T-cell (primary cell): ENCODE measurements at regions not wholly inside any gene's neighbourhood (a gene's known extent, or its start where the extent isn't known, plus 50 kb on each side); places are given as distances from the start of the nearest gene placed in this dataset.

Source experiments
- ATAC-seq, 4 experiments: fragments of 200-7000 bp in 3 of 4; fragments of 150-1000 bp in 1 of 4; cut with Tn5 transposase; replicated peaks in 1 of 4; 1 replicate in 3 of 4; 2 replicates in 1 of 4; pipeline ENCODE4 v1.10.0; 2021; ENCODE audit warnings: moderate library complexity in 3 of 4, mild to moderate bottlenecking in 2 of 4, moderate number of reproducible peaks in 1 of 4
- CTCF ChIA-PET, 2 donors: fragments of 300-600 bp; sonication (Branson Sonifier 250); formaldehyde crosslinking; loops; one replicate each; lab custom pipeline; 2022; ENCODE audit warnings: antibody characterized with exemption in 2 of 2; lab: Charles Lee
- POLR2A ChIA-PET, 2 donors: fragments of 300-600 bp; sonication (Branson Sonifier 250); formaldehyde crosslinking; loops; one replicate each; lab custom pipeline; 2022; ENCODE audit warnings: antibody characterized with exemption in 2 of 2; lab: Charles Lee
- DNase-seq, 35 experiments: peaks; one replicate each; pipeline versions ENCODE4 v3.0.0 to v3.0.0-alpha.2; 2013 to 2023
- H3K27ac ChIP-seq: one replicate; pipeline ENCODE4 v1.5.1; 2013; ENCODE audit warnings: low read length
- H3K27me3 ChIP-seq, 2 experiments: replicated peaks in 1 of 2; 1 replicate in 1 of 2; 2 replicates in 1 of 2; pipeline versions ENCODE4 v1.6.1 to v1.7.0; 2013; ENCODE audit warnings: low read length in 1 of 2, mixed read lengths in 1 of 2; ENCODE audit not compliant: control insufficient read depth in 2 of 2, insufficient read depth in 2 of 2; ENCODE audit errors: extremely low read depth in 1 of 2
- H3K36me3 ChIP-seq, 2 donors: 1 replicate in 1 of 2; 2 replicates in 1 of 2; pipeline versions ENCODE4 v1.6.1 to v1.7.0; 2013; ENCODE audit warnings: low read length in 1 of 2; ENCODE audit not compliant: control insufficient read depth in 2 of 2, insufficient read depth in 1 of 2; ENCODE audit errors: extremely low read depth in 1 of 2
- H3K4me1 ChIP-seq, 2 experiments: 1 replicate in 1 of 2; 2 replicates in 1 of 2; pipeline versions ENCODE4 v1.6.1 to v1.7.0; 2013; ENCODE audit warnings: low read length in 2 of 2, mixed read lengths in 1 of 2; ENCODE audit not compliant: insufficient read depth in 2 of 2, control insufficient read depth in 1 of 2; ENCODE audit errors: extremely low read depth in 1 of 2
- H3K4me3 ChIP-seq, 2 donors: 1 replicate in 1 of 2; 2 replicates in 1 of 2; pipeline versions ENCODE4 v1.5.1 to v1.7.0; 2013; ENCODE audit warnings: mild to moderate bottlenecking in 2 of 2, low read length in 1 of 2, moderate library complexity in 1 of 2; ENCODE audit not compliant: control insufficient read depth in 1 of 2; ENCODE audit errors: extremely low read depth in 1 of 2
- H3K9me3 ChIP-seq: 2 replicates; pipeline ENCODE4 v1.7.0; 2013
- H3K27ac Mint-ChIP-seq, 2 donors: one replicate each; pipeline ENCODE4 v1.8.0; 2020 to 2021; ENCODE audit warnings: mild to moderate bottlenecking in 2 of 2, mixed read lengths in 2 of 2
- H3K27me3 Mint-ChIP-seq, 2 donors: one replicate each; pipeline ENCODE4 v1.8.0; 2021 to 2022; ENCODE audit warnings: mixed read lengths in 2 of 2
- H3K36me3 Mint-ChIP-seq: one replicate; pipeline ENCODE4 v1.8.0; 2021; ENCODE audit warnings: mixed read lengths
- H3K4me1 Mint-ChIP-seq, 3 donors: one replicate each; pipeline ENCODE4 v1.8.0; 2020 to 2022; ENCODE audit warnings: mixed read lengths in 3 of 3, mild to moderate bottlenecking in 1 of 3
- H3K4me3 Mint-ChIP-seq, 3 donors: one replicate each; pipeline ENCODE4 v1.8.0; 2020 to 2022; ENCODE audit warnings: mild to moderate bottlenecking in 3 of 3, mixed read lengths in 3 of 3, moderate library complexity in 3 of 3
- H3K9me3 Mint-ChIP-seq, 3 donors: one replicate each; pipeline ENCODE4 v1.8.0; 2020 to 2022; ENCODE audit warnings: mixed read lengths in 3 of 3
- WGBS: methylation state at CpG from one replicate; pipeline ENCODE4 v1.1.5; 2013; ENCODE audit warnings: missing lambda C conversion rate; ENCODE audit not compliant: insufficient coverage; 5-methylcytosine and 5-hydroxymethylcytosine counted together

- H3K36me3 Mint-ChIP-seq, result no peaks in the 10 kb centered on the region
- 90% methylated on average over 1 of the region's 3 CpGs for WGBS
- H3K4me1 Mint-ChIP-seq, result no peaks in the 10 kb centered on the region
- peaks cover 3 to 5% of the 10 kb centered on the region in 2 donors for H3K27me3 Mint-ChIP-seq
- Histone ChIP-seq H3K4me3 (no peak overlapping the region), H3K27ac (no peak overlapping the region), H3K4me1 (no peaks in the 10 kb centered on the region), H3K36me3 (no peaks in the 10 kb centered on the region), H3K27me3 (no peaks in the 10 kb centered on the region), H3K9me3 (no peaks in the 10 kb centered on the region)
- ChIA-PET CTCF (interaction anchor here in 1 of 2 donors (0.5 kb wide), 1 partner anchor 10 kb away, joined by 17 read pairs; no protein-coding TSS in a partner anchor), POLR2A (no interaction called here)
- H3K4me3 Mint-ChIP-seq, result no peak overlapping the region
- H3K9me3 Mint-ChIP-seq, result no peaks in the 10 kb centered on the region
- no peak overlapping the region for H3K27ac Mint-ChIP-seq
- DNase-seq (no peak), ATAC-seq (no peak)
Observed at GRCh38 chr5:168209997-168210396, 81.4 kb upstream of the WWC1 start.

- ChIA-PET CTCF (no interaction called here), POLR2A (no interaction called here)
- no peaks in the 10 kb centered on the region for H3K9me3 Mint-ChIP-seq
- H3K9me3 ChIP-seq, result no peaks in the 10 kb centered on the region
- no peak overlapping the region for H3K4me3 Mint-ChIP-seq
- no peaks in the 10 kb centered on the region for H3K4me1 ChIP-seq
- no peak for ATAC-seq
- H3K27me3 Mint-ChIP-seq, result peaks cover 3 to 5% of the 10 kb centered on the region in 2 donors
- no peak overlapping the region for H3K27ac Mint-ChIP-seq
- H3K4me1 Mint-ChIP-seq, result peaks cover 0 to 3% (median 0%) of the 10 kb centered on the region in 3 donors
- no peaks in the 10 kb centered on the region for H3K36me3 Mint-ChIP-seq
- no peak for DNase-seq
- H3K27me3 ChIP-seq, result no peaks in the 10 kb centered on the region
- H3K4me3 ChIP-seq, result no peak overlapping the region
- H3K27ac ChIP-seq, result no peak overlapping the region
- no peaks in the 10 kb centered on the region for H3K36me3 ChIP-seq
Observed at GRCh38 chr5:168211245-168211644, 80.2 kb upstream of the WWC1 start.

- H3K4me3 ChIP-seq, result no peak overlapping the region
- H3K9me3 ChIP-seq, result no peaks in the 10 kb centered on the region
- H3K27me3 ChIP-seq, result no peaks in the 10 kb centered on the region
- 96% methylated on average over 4 of the region's 6 CpGs for WGBS
- no peak overlapping the region for H3K4me3 Mint-ChIP-seq
- no peak overlapping the region for H3K27ac ChIP-seq
- no peaks in the 10 kb centered on the region for H3K4me1 ChIP-seq
- no peaks in the 10 kb centered on the region for H3K36me3 Mint-ChIP-seq
- H3K9me3 Mint-ChIP-seq, result no peaks in the 10 kb centered on the region
- ChIA-PET CTCF (no interaction called here), POLR2A (no interaction called here)
- no peak for ATAC-seq
- H3K4me1 Mint-ChIP-seq, result peaks cover 0 to 3% (median 0%) of the 10 kb centered on the region in 3 donors
- DNase-seq, result no peak
- H3K27ac Mint-ChIP-seq, result no peak overlapping the region
- H3K27me3 Mint-ChIP-seq, result peaks cover 3 to 5% of the 10 kb centered on the region in 2 donors
- no peaks in the 10 kb centered on the region for H3K36me3 ChIP-seq
Observed at GRCh38 chr5:168211936-168212335, 79.5 kb upstream of the WWC1 start.

DNA sequence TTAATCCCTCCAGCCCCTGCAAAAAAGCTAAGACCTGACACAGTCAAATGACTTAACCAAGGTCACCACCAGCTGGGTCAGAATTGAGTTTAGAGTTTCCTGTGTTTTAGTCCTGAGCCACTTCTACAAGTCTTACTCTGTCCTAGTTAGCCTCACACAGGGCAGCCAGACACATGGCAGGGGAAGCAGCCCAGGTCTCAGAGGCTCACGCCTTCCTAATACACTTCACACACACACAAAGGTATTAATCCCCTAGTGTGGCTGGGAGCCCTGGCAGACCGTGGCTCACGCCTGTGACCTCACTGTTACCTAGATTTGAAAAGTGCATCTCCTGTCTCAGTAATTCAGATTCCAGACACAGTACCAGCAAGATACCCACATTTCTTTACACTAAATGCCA is 77.4 kb upstream of the WWC1 start:
- H3K27me3 Mint-ChIP-seq, result peaks cover 3 to 4% of the 10 kb centered on the region in 2 donors
- no peak for DNase-seq
- Histone ChIP-seq H3K9me3 (no peaks in the 10 kb centered on the region), H3K27me3 (no peaks in the 10 kb centered on the region), H3K4me1 (no peaks in the 10 kb centered on the region), H3K4me3 (no peak overlapping the region), H3K27ac (no peak overlapping the region), H3K36me3 (no peaks in the 10 kb centered on the region)
- ATAC-seq, result no peak
- POLR2A ChIA-PET, result no interaction called here
- H3K4me1 Mint-ChIP-seq, result peaks cover 0 to 3% (median 0%) of the 10 kb centered on the region in 3 donors
- H3K4me3 Mint-ChIP-seq, result no peak overlapping the region
- WGBS, result 61% methylated on average over 3 of the region's 3 CpGs
- CTCF ChIA-PET, result interaction anchor here in 1 of 2 donors (1.0 kb wide), 1 partner anchor 16 kb away, joined by 7 read pairs; no protein-coding TSS in a partner anchor
- no peak overlapping the region for H3K27ac Mint-ChIP-seq
- H3K36me3 Mint-ChIP-seq, result no peaks in the 10 kb centered on the region
- no peaks in the 10 kb centered on the region for H3K9me3 Mint-ChIP-seq

DNA sequence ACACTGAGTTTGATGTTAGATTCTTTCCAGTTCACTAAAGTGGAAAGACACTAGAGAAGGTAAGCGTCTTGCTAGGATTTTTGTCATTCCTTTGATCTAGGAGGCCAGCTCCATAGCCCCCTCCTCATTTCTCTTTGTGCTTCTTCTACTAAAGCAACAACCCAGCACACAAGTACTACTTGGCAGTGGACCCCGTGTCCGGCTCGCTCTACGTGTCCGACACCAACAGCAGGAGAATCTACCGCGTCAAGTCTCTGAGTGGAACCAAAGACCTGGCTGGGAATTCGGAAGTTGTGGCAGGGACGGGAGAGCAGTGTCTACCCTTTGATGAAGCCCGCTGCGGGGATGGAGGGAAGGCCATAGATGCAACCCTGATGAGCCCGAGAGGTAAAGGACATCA is 76.6 kb upstream of the WWC1 start:
- Mint-ChIP-seq H3K9me3 (no peaks in the 10 kb centered on the region), H3K27ac (no peak overlapping the region), H3K4me3 (no peak overlapping the region), H3K36me3 (no peaks in the 10 kb centered on the region), H3K27me3 (peaks cover 3 to 4% of the 10 kb centered on the region in 2 donors), H3K4me1 (peaks cover 0 to 7% (median 5%) of the 10 kb centered on the region in 3 donors)
- no peaks in the 10 kb centered on the region for H3K36me3 ChIP-seq
- CTCF ChIA-PET, result no interaction called here
- H3K4me1 ChIP-seq, result no peaks in the 10 kb centered on the region
- ATAC-seq (no peak), DNase-seq (no peak)
- H3K4me3 ChIP-seq, result no peak overlapping the region
- H3K27ac ChIP-seq, result no peak overlapping the region
- no peaks in the 10 kb centered on the region for H3K9me3 ChIP-seq
- 96% methylated on average over 12 of the region's 13 CpGs for WGBS
- POLR2A ChIA-PET, result interaction anchor here in 1 of 2 donors (0.6 kb wide), 1 partner anchor 10 kb away, joined by 5 read pairs; no protein-coding TSS in a partner anchor
- H3K27me3 ChIP-seq, result no peaks in the 10 kb centered on the region

DNA sequence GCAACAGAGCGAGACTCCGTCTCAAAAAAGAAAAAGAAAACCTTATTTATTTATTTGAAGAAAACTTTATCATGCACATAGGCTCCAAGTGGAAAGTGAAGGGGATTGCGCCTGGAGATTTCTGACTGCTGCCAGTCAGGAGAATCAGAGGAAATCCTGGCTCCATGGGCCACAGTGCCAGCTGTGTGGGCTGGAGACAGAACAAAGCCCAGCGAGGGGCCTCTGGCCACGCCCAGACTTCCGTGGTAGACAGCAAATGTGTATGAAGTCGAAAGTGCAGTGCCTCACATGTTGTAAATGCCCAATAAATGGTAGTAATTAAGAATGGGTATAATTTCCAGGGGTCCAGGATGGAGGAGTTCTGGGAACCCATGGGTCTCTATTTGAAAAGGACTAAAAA is 75.8 kb upstream of the WWC1 start:
- H3K27me3 ChIP-seq, result no peaks in the 10 kb centered on the region
- peaks cover 3 to 4% of the 10 kb centered on the region in 2 donors for H3K27me3 Mint-ChIP-seq
- CTCF ChIA-PET, result no interaction called here

DNA sequence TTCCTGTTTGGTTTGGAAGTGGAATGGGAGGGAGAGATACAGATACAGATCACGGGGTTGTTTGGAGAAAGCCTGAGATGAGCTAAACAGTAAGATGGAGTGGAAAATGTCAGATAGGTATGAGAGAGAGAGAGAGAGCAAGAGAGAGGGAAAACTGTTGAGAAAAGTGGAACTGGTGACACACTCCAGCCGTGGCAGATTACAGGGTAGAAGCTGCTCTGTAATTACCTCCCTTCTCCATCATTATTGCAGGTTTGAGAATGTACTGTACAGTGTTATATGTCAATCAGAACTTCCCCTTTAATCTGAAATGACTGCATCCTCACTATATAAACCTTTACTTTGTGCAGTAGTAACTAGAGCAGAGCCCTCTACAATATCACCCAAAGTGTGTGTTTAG is 74.5 kb upstream of the WWC1 start:
- Mint-ChIP-seq H3K9me3 (no peaks in the 10 kb centered on the region), H3K27me3 (peaks cover 3 to 8% of the 10 kb centered on the region in 2 donors), H3K4me1 (peaks cover 0 to 10% (median 6%) of the 10 kb centered on the region in 3 donors), H3K36me3 (no peaks in the 10 kb centered on the region), H3K27ac (no peak overlapping the region), H3K4me3 (no peak overlapping the region)
- ATAC-seq (no peak), DNase-seq (no peak)
- H3K4me3 ChIP-seq, result no peak overlapping the region
- H3K27ac ChIP-seq, result no peak overlapping the region
- 44% methylated on average over 1 of the region's 2 CpGs for WGBS
- CTCF ChIA-PET, result interaction anchor here in 1 of 2 donors (0.6 kb wide), 1 partner anchor 40 kb away, joined by 3 read pairs; no protein-coding TSS in a partner anchor
- H3K9me3 ChIP-seq, result no peaks in the 10 kb centered on the region
- H3K4me1 ChIP-seq, result no peaks in the 10 kb centered on the region
- H3K36me3 ChIP-seq, result no peaks in the 10 kb centered on the region
- POLR2A ChIA-PET, result no interaction called here
- no peaks in the 10 kb centered on the region for H3K27me3 ChIP-seq

More for the DNA sequence above, 75.8 kb upstream of the WWC1 start:
- Histone ChIP-seq H3K9me3 (no peaks in the 10 kb centered on the region), H3K4me1 (no peaks in the 10 kb centered on the region), H3K27ac (no peak overlapping the region), H3K4me3 (no peak overlapping the region), H3K36me3 (no peaks in the 10 kb centered on the region)
- Mint-ChIP-seq H3K4me1 (peaks cover 0 to 10% (median 6%) of the 10 kb centered on the region in 3 donors), H3K36me3 (no peaks in the 10 kb centered on the region), H3K4me3 (no peak overlapping the region), H3K9me3 (no peaks in the 10 kb centered on the region), H3K27ac (peak overlapping the region in 1 of 2 donors; percentile 24)
- no peak for DNase-seq
- POLR2A ChIA-PET, result no interaction called here
- 27% methylated on average over 5 of the region's 7 CpGs for WGBS
- no peak for ATAC-seq
